H1 (cell line): ENCODE measurements at regions not wholly inside any gene's neighbourhood (a gene's known extent, or its start where the extent isn't known, plus 50 kb on each side); places are given as distances from the start of the nearest gene placed in this dataset.

Experiments used
- RBBP5 ChIP-seq: IDR thresholded peaks from 2 replicates; pipeline ENCODE4 v1.7.1; 2012; ENCODE audit warnings: low read depth, mild to moderate bottlenecking, inconsistent platforms, low read length, moderate library complexity, borderline replicate concordance
- SIRT6 ChIP-seq: IDR thresholded peaks from one replicate; pipeline ENCODE4 v1.7.1; 2012; ENCODE audit warnings: low read length, inconsistent platforms
- ZNF274 ChIP-seq: IDR thresholded peaks from 2 replicates; pipeline ENCODE4 v1.7.0; 2012; ENCODE audit warnings: low read length, borderline replicate concordance; ENCODE audit errors: extremely low read depth

DNA sequence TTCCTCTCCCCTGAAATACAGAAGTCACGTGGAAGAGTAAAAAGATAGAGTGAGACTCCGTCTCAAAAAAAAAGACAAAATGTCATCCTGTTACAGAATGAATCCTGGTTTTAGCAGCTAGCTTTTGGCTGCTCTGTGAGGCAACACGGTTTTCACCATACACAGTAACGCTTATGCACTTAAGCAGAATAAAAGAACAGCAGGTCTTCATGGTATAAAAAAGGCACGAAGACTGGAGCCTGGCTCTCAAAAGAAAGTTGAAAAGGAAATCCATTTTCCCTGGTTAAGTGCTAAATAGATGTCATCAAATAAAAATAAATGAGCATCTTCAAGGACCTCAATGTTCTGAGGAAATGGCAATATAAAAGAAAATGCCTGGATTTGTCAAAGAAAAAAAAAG, 444.1 kb downstream of the IPO8 start (continued):
- TF ChIP-seq RBBP5 (no peak), ZNF274 (no peak), SIRT6 (no peak)
